ENCODE measurements at regions not wholly inside any gene's neighbourhood (a gene's known extent, or its start where the extent isn't known, plus 50 kb on each side); places are given as distances from the start of the nearest gene placed in this dataset.

- no peaks in the 10 kb centered on the region for H4K20me1 ChIP-seq (replicated peaks; ENCODE audit: control insufficient read depth, extremely low read depth, insufficient read depth, low read length)
- no peak overlapping the region for H3K4me3 ChIP-seq (replicated peaks in 1 of 3; ENCODE audit: insufficient read depth in 1 of 3, low read depth in 1 of 3, low read length in 3 of 3)
- dilution Hi-C loops (cut with MboI; ENCODE audit: extremely low pct_ligation_motif_present, low sequenced_read_pairs): no loop called here
- H2AFZ ChIP-seq (ENCODE audit: low read depth, low read length): peak overlapping the region; percentile 32
- CTCF ChIA-PET: interaction anchor here (2.1 kb wide), 1 partner anchor 78 kb away, joined by 6 read pairs; no protein-coding TSS in a partner anchor
- H3K9ac ChIP-seq (replicated peaks; ENCODE audit: extremely low read depth, insufficient read depth, low read length): no peak overlapping the region
- no peak overlapping the region for H3K4me2 ChIP-seq (ENCODE audit: insufficient read depth, low read length)
- POLR2A ChIA-PET: no interaction called here
- no TSS peak for BruUV-seq (replicated peaks)
- DNase-seq (ENCODE audit: low read depth, low spot score) (no peak), FAIRE-seq (no peak)
- no peaks in the 10 kb centered on the region for H3K36me3 ChIP-seq (ENCODE audit: control insufficient read depth in 2 of 2, extremely low read depth in 1 of 2, insufficient read depth in 2 of 2, low read length in 2 of 2)
- no peak overlapping the region for H3K27ac ChIP-seq (ENCODE audit: insufficient read depth, low read depth, low read length)
- H3K9me3 ChIP-seq (replicated peaks; ENCODE audit: control insufficient read depth, insufficient read depth, low read length): no peaks in the 10 kb centered on the region
- H3K4me1 ChIP-seq (ENCODE audit: control insufficient read depth, extremely low read depth, insufficient read depth, low read length): peaks cover 3% of the 10 kb centered on the region
- no peaks in the 10 kb centered on the region for H3K79me2 ChIP-seq (ENCODE audit: control insufficient read depth, insufficient read depth, low read length)
- intact Hi-C loops (cut with micrococcal nuclease): no loop called here
- H3K27me3 ChIP-seq (ENCODE audit: control insufficient read depth in 2 of 2, insufficient read depth in 2 of 2, low read length in 2 of 2): no peaks in the 10 kb centered on the region
- H3K9me1 ChIP-seq (replicated peaks; ENCODE audit: control insufficient read depth, extremely low read depth, insufficient read depth, low read length): no peaks in the 10 kb centered on the region
- TF ChIP-seq GATA2 (IDR thresholded peaks at IDR 0.05; ENCODE audit: insufficient read depth, insufficient read length, low read depth, low read length) (no peak), POLR2A (IDR thresholded peaks at IDR 0.05; ENCODE audit: low read depth, low read length) (no peak), POLR2AphosphoS5 (IDR thresholded peaks at IDR 0.05; ENCODE audit: insufficient read depth, low read depth, low read length) (no peak), CTCF (IDR thresholded peaks at IDR 0.05; ENCODE audit: extremely low read depth in 1 of 2, insufficient read depth in 1 of 2, low read depth in 1 of 2, low read length in 2 of 2) (no peak), MAX (IDR thresholded peaks at IDR 0.05; ENCODE audit: insufficient read depth, insufficient read length) (no peak), JUN (IDR thresholded peaks at IDR 0.05; ENCODE audit: borderline replicate concordance, insufficient read depth, insufficient read length, low read depth) (no peak), EZH2 (IDR thresholded peaks at IDR 0.05; ENCODE audit: borderline replicate concordance, low read depth, low read length, severe bottlenecking) (no peak), MYC (IDR thresholded peaks at IDR 0.05; ENCODE audit: low read depth, low read length) (no peak), FOS (IDR thresholded peaks at IDR 0.05; ENCODE audit: borderline replicate concordance, insufficient read depth, low read length) (no peak)
These were observed 144.9 kb upstream of the HAAO start for GRCh38 chr2:42937171-42937875.

Measured in endothelial cell of umbilical vein (primary cell).